ENCODE measurements at regions not wholly inside any gene's neighbourhood (a gene's known extent, or its start where the extent isn't known, plus 50 kb on each side); places are given as distances from the start of the nearest gene placed in this dataset.

DNA sequence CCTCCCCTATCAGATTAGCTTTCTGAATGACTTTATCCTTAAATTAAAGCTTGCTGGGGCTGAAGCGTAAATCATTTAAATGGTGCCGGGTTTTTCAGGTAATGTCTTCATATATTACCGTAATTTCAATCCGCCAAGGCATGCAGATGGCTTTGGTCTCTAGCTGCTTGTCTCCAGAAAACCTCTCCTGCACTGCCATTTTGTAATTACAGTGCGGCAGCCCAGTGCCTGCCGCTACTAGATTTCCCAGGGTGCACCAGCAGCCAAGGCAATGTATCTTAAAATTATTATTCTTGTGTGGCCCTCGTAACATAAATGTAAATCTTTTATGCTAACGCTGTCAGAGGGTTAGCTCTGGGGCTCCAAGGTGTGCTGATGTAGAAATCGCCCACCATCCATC, 208.5 kb downstream of the TMEM114 start:
- no peak for DNase-seq (ENCODE audit: low read depth, low spot score)
- no peaks in the 10 kb centered on the region for H3K4me1 ChIP-seq (ENCODE audit: control insufficient read depth in 1 of 2, insufficient read depth in 2 of 2, low read length in 2 of 2)
- H3K9me2 ChIP-seq (ENCODE audit: insufficient read depth), result no peaks in the 10 kb centered on the region
- no peak overlapping the region for H3K27ac ChIP-seq (ENCODE audit: low read depth, low read length)
- no peak for ATAC-seq
- intact Hi-C loops (cut with micrococcal nuclease), result no loop called here
- peaks cover 0 to 3% of the 10 kb centered on the region in 2 experiments; a peak in 1 of 4 replicates for H3K9me3 ChIP-seq (ENCODE audit: control insufficient read depth in 1 of 2, insufficient read depth in 1 of 2, low read depth in 1 of 2, low read length in 2 of 2)
- ChIA-PET POLR2A (no interaction called here), CTCF (no interaction called here), RAD21 (ENCODE audit: low non-redundant PET in 1 of 2, low total read pairs in 2 of 2, uncharacterized antibody in 2 of 2, unreplicated experiment in 2 of 2) (no interaction called here)
- no peaks in the 10 kb centered on the region for H4K20me1 ChIP-seq (ENCODE audit: insufficient read depth)
- H3K27me3 ChIP-seq (ENCODE audit: insufficient read depth, low read length), result no peaks in the 10 kb centered on the region
- no peak for TF ChIP-seq SRF (IDR thresholded peaks at IDR 0.05; ENCODE audit: low read depth)
- TF ChIP-seq ZFX (IDR thresholded peaks at IDR 0.05), result no peak
- TF ChIP-seq MAX (IDR thresholded peaks at IDR 0.05), result no peak
- TF ChIP-seq CBX3 (IDR thresholded peaks at IDR 0.05; ENCODE audit: low read depth), result no peak
- no peak for TF ChIP-seq SIN3A (IDR thresholded peaks at IDR 0.05; ENCODE audit: low read depth)
- no peak for TF ChIP-seq REST (IDR thresholded peaks at IDR 0.05; ENCODE audit: low read depth)
- TF ChIP-seq ZNF274 (IDR thresholded peaks at IDR 0.05; ENCODE audit: low read depth, low read length), result no peak
- TF ChIP-seq JUND (IDR thresholded peaks at IDR 0.05), result no peak
- no peak for TF ChIP-seq EZH2 (IDR thresholded peaks at IDR 0.05)
- TF ChIP-seq POLR2AphosphoS5 (IDR thresholded peaks at IDR 0.05; ENCODE audit: low read depth, low read length), result no peak
- TF ChIP-seq CEBPB (IDR thresholded peaks at IDR 0.05; ENCODE audit: low read depth), result no peak
- TF ChIP-seq SP1 (IDR thresholded peaks at IDR 0.05; ENCODE audit: low read depth), result no peak
- no peak for TF ChIP-seq TCF7L2 (IDR thresholded peaks at IDR 0.05; ENCODE audit: borderline replicate concordance, extremely low read depth, insufficient read depth, insufficient read length)
- TF ChIP-seq, protein P1, sequence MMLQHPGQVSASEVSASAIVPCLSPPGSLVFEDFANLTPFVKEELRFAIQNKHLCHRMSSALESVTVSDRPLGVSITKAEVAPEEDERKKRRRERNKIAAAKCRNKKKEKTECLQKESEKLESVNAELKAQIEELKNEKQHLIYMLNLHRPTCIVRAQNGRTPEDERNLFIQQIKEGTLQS (IDR thresholded peaks at IDR 0.05), result no peak
- TF ChIP-seq FOSL1 (IDR thresholded peaks at IDR 0.05; ENCODE audit: low read depth), result no peak
- TF ChIP-seq, protein P2, sequence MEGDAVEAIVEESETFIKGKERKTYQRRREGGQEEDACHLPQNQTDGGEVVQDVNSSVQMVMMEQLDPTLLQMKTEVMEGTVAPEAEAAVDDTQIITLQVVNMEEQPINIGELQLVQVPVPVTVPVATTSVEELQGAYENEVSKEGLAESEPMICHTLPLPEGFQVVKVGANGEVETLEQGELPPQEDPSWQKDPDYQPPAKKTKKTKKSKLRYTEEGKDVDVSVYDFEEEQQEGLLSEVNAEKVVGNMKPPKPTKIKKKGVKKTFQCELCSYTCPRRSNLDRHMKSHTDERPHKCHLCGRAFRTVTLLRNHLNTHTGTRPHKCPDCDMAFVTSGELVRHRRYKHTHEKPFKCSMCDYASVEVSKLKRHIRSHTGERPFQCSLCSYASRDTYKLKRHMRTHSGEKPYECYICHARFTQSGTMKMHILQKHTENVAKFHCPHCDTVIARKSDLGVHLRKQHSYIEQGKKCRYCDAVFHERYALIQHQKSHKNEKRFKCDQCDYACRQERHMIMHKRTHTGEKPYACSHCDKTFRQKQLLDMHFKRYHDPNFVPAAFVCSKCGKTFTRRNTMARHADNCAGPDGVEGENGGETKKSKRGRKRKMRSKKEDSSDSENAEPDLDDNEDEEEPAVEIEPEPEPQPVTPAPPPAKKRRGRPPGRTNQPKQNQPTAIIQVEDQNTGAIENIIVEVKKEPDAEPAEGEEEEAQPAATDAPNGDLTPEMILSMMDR (IDR thresholded peaks at IDR 0.05 in 2 of 3, conservative IDR thresholded peaks at IDR 0.05 in 1 of 3; ENCODE audit: borderline replicate concordance in 1 of 3, insufficient read depth in 1 of 3, low read depth in 2 of 3, low read length in 2 of 3), result no peak
- TF ChIP-seq RAD21 (IDR thresholded peaks at IDR 0.05; ENCODE audit: low read depth), result no peak
- no peak overlapping the region for H3K4me3 ChIP-seq (replicated peaks in 1 of 2; ENCODE audit: low read depth in 1 of 2, low read length in 2 of 2)
- no peak overlapping the region for H2AFZ ChIP-seq (ENCODE audit: low read depth, low read length, poor library complexity, severe bottlenecking)
- H3K36me3 ChIP-seq (ENCODE audit: control insufficient read depth in 1 of 2, insufficient read depth in 2 of 2, low read length in 2 of 2), result no peaks in the 10 kb centered on the region
- H3K79me2 ChIP-seq (ENCODE audit: insufficient read depth, low read length), result no peaks in the 10 kb centered on the region
- no TSS peak for BruUV-seq (replicated peaks)
- H3K9ac ChIP-seq (ENCODE audit: low read length), result no peak overlapping the region
- no peak overlapping the region for H3K4me2 ChIP-seq (ENCODE audit: low read length)

Measured in HCT116 (cell line).